Neuronal stem cell (in vitro differentiated cells): ENCODE measurements at regions not wholly inside any gene's neighbourhood (a gene's known extent, or its start where the extent isn't known, plus 50 kb on each side); places are given as distances from the start of the nearest gene placed in this dataset.

ENCODE experiments used
- DNase-seq: peaks from one replicate; pipeline ENCODE4 v3.0.0-alpha.2; 2013; ENCODE audit warnings: low spot score
- H2AFZ ChIP-seq: one replicate; pipeline ENCODE4 v1.6.1; 2013; ENCODE audit warnings: mild to moderate bottlenecking, low read length, inconsistent platforms
- H2AK5ac ChIP-seq: 2 replicates; pipeline ENCODE4 v1.6.1; 2013; ENCODE audit warnings: low read depth, mild to moderate bottlenecking, inconsistent platforms, low read length, moderate library complexity, mixed read lengths
- H2BK120ac ChIP-seq: 2 replicates; pipeline ENCODE4 v1.6.1; 2013; ENCODE audit warnings: low read depth, mild to moderate bottlenecking, inconsistent platforms, low read length, moderate library complexity, mixed read lengths
- H2BK12ac ChIP-seq: one replicate; pipeline ENCODE4 v1.6.1; 2013; ENCODE audit warnings: low read length, inconsistent platforms
- H2BK15ac ChIP-seq: 2 replicates; pipeline ENCODE4 v1.6.1; 2013; ENCODE audit warnings: mild to moderate bottlenecking, low read length, inconsistent platforms, mixed read lengths
- H2BK5ac ChIP-seq: one replicate; pipeline ENCODE4 v1.6.1; 2013; ENCODE audit warnings: inconsistent platforms, mild to moderate bottlenecking, low read length, moderate library complexity
- H3K14ac ChIP-seq: one replicate; pipeline ENCODE4 v1.6.1; 2013; ENCODE audit warnings: low read length, inconsistent platforms
- H3K18ac ChIP-seq: 2 replicates; pipeline ENCODE4 v1.6.1; 2013; ENCODE audit warnings: low read length, inconsistent platforms
- H3K23ac ChIP-seq: 2 replicates; pipeline ENCODE4 v1.6.1; 2013; ENCODE audit warnings: low read depth, mild to moderate bottlenecking, mixed read lengths, low read length, inconsistent platforms; ENCODE audit not compliant: poor library complexity
- H3K27ac ChIP-seq: replicated peaks from 3 replicates; pipeline ENCODE4 v1.5.1; 2013; ENCODE audit warnings: low read length, inconsistent platforms
- H3K27me3 ChIP-seq, 3 experiments: 2 replicates each; pipeline ENCODE4 v1.6.1; 2013; ENCODE audit warnings: low read length in 3 of 3, mild to moderate bottlenecking in 2 of 3, inconsistent platforms in 1 of 3, low read depth in 1 of 3, mixed read lengths in 1 of 3, moderate library complexity in 1 of 3; ENCODE audit not compliant: control insufficient read depth in 3 of 3, insufficient read depth in 3 of 3
- H3K36me3 ChIP-seq, 2 donors: replicated peaks in 1 of 2; 2 replicates each; pipeline ENCODE4 v1.6.1; 2013; ENCODE audit warnings: low read length in 2 of 2; ENCODE audit not compliant: control insufficient read depth in 2 of 2, insufficient read depth in 2 of 2
- H3K4ac ChIP-seq: 2 replicates; pipeline ENCODE4 v1.6.1; 2013; ENCODE audit warnings: inconsistent platforms, mild to moderate bottlenecking, low read length, moderate library complexity
- H3K4me1 ChIP-seq, 2 donors: 1 replicate in 1 of 2; 2 replicates in 1 of 2; pipeline ENCODE4 v1.6.1; 2013; ENCODE audit warnings: low read length in 2 of 2, low read depth in 1 of 2; ENCODE audit not compliant: control insufficient read depth in 2 of 2, insufficient read depth in 1 of 2
- H3K4me2 ChIP-seq: one replicate; pipeline ENCODE4 v1.6.1; 2013; ENCODE audit warnings: mild to moderate bottlenecking, low read length, inconsistent platforms; ENCODE audit not compliant: insufficient read depth, poor library complexity, severe bottlenecking
- H3K4me3 ChIP-seq, 2 donors: 2 replicates each; pipeline ENCODE4 v1.5.1; 2013; ENCODE audit warnings: low read length in 2 of 2, mild to moderate bottlenecking in 2 of 2, inconsistent platforms in 1 of 2, moderate library complexity in 1 of 2
- H3K79me1 ChIP-seq: one replicate; pipeline ENCODE4 v1.6.1; 2013; ENCODE audit warnings: low read depth, mild to moderate bottlenecking, inconsistent platforms, low read length, moderate library complexity
- H3K9ac ChIP-seq: one replicate; pipeline ENCODE4 v1.6.1; 2013; ENCODE audit warnings: mild to moderate bottlenecking, low read depth, low read length, inconsistent platforms; ENCODE audit not compliant: poor library complexity
- H3K9me3 ChIP-seq, 2 donors: replicated peaks in 1 of 2; 2 replicates each; pipeline versions ENCODE3 to v1.6.1; 2013; ENCODE audit warnings: low read length in 2 of 2, mild to moderate bottlenecking in 2 of 2, inconsistent platforms in 1 of 2, low read depth in 1 of 2, mixed read lengths in 1 of 2, moderate library complexity in 1 of 2; ENCODE audit not compliant: control insufficient read depth in 2 of 2, insufficient read depth in 1 of 2
- H4K8ac ChIP-seq: one replicate; pipeline ENCODE4 v1.6.1; 2013; ENCODE audit warnings: low read depth, mild to moderate bottlenecking, inconsistent platforms, low read length, moderate library complexity
- H4K91ac ChIP-seq: one replicate; pipeline ENCODE4 v1.6.1; 2013; ENCODE audit warnings: low read length, low read depth, mild to moderate bottlenecking, inconsistent platforms; ENCODE audit not compliant: poor library complexity
- WGBS, 2 donors: extraction: QIAGEN DNeasy Blood & Tissue Kit; methylation state at CpG; one replicate each; pipeline ENCODE4 v1.1.7; 2013; ENCODE audit warnings: missing lambda C conversion rate in 2 of 2, mixed read lengths in 1 of 2; ENCODE audit not compliant: insufficient read length in 2 of 2, insufficient replicate concordance in 1 of 2; ENCODE audit errors: extremely low coverage in 2 of 2; 5-methylcytosine and 5-hydroxymethylcytosine counted together

- Histone ChIP-seq H3K79me1 (no peaks in the 10 kb centered on the region), H3K18ac (no peak overlapping the region), H2BK120ac (no peak overlapping the region), H4K8ac (no peak overlapping the region), H2BK5ac (no peak overlapping the region), H3K36me3 (no peaks in the 10 kb centered on the region), H3K9ac (no peak overlapping the region), H3K27ac (no peak overlapping the region), H2AFZ (no peak overlapping the region), H2BK15ac (no peak overlapping the region), H3K4ac (no peak overlapping the region), H3K27me3 (no peaks in the 10 kb centered on the region), H3K4me3 (no peak overlapping the region), H2BK12ac (no peak overlapping the region), H2AK5ac (no peak overlapping the region), H3K4me2 (no peak overlapping the region), H3K9me3 (peaks cover 0 to 2% of the 10 kb centered on the region in 2 donors), H3K14ac (no peak overlapping the region), H4K91ac (no peak overlapping the region), H3K23ac (no peak overlapping the region), H3K4me1 (no peaks in the 10 kb centered on the region)
- WGBS, 2 donors: 100% methylated on average over 1 to 2 of the region's 2 CpGs
- DNase-seq: no peak
Measured at GRCh38 chr12:118575730-118576129, 199.4 kb downstream of the SUDS3 start.

GRCh38 chr12:118581371-118581770 lies 205.0 kb downstream of the SUDS3 start:
- no peak overlapping the region for H3K9ac ChIP-seq
- no peak overlapping the region for H3K4me2 ChIP-seq
- no peak overlapping the region for H3K27ac ChIP-seq
- H2BK5ac ChIP-seq: no peak overlapping the region
- H2AFZ ChIP-seq: no peak overlapping the region
- no peak overlapping the region for H3K18ac ChIP-seq
- H2BK12ac ChIP-seq: no peak overlapping the region
- no peak overlapping the region for H2BK15ac ChIP-seq
- H3K36me3 ChIP-seq: no peaks in the 10 kb centered on the region
- no peaks in the 10 kb centered on the region for H3K27me3 ChIP-seq
- DNase-seq: no peak
- no peak overlapping the region for H3K14ac ChIP-seq
- H4K8ac ChIP-seq: no peak overlapping the region
- no peak overlapping the region for H3K4me3 ChIP-seq
- H3K4me1 ChIP-seq: no peaks in the 10 kb centered on the region
- no peak overlapping the region for H4K91ac ChIP-seq
- H3K4ac ChIP-seq: no peak overlapping the region
- no peaks in the 10 kb centered on the region for H3K9me3 ChIP-seq
- no peak overlapping the region for H2BK120ac ChIP-seq
- H3K79me1 ChIP-seq: no peaks in the 10 kb centered on the region
- no peak overlapping the region for H3K23ac ChIP-seq
- H2AK5ac ChIP-seq: no peak overlapping the region
- no CpG with 5 or more reads among the region's 1 CpG for WGBS, 2 donors

- no CpG with 5 or more reads among the region's 4 CpGs for WGBS, 2 donors
- no peak overlapping the region for H3K4me2 ChIP-seq
- no peak overlapping the region for H2BK12ac ChIP-seq
- no peaks in the 10 kb centered on the region for H3K4me1 ChIP-seq
- H3K36me3 ChIP-seq: no peaks in the 10 kb centered on the region
- H2BK5ac ChIP-seq: no peak overlapping the region
- H3K18ac ChIP-seq: no peak overlapping the region
- no peak overlapping the region for H3K4ac ChIP-seq
- H3K27ac ChIP-seq: no peak overlapping the region
- H3K9ac ChIP-seq: no peak overlapping the region
- H3K14ac ChIP-seq: no peak overlapping the region
- H3K23ac ChIP-seq: no peak overlapping the region
- H2AFZ ChIP-seq: no peak overlapping the region
- no peaks in the 10 kb centered on the region for H3K27me3 ChIP-seq
- DNase-seq: no peak
- no peak overlapping the region for H2BK120ac ChIP-seq
- no peak overlapping the region for H3K4me3 ChIP-seq
- no peaks in the 10 kb centered on the region for H3K79me1 ChIP-seq
- H4K8ac ChIP-seq: no peak overlapping the region
- no peak overlapping the region for H4K91ac ChIP-seq
- no peak overlapping the region for H2AK5ac ChIP-seq
- H2BK15ac ChIP-seq: no peak overlapping the region
- H3K9me3 ChIP-seq: no peaks in the 10 kb centered on the region
Measured at GRCh38 chr12:118582863-118583262, 206.5 kb downstream of the SUDS3 start.

- Histone ChIP-seq H3K79me1 (no peaks in the 10 kb centered on the region), H2AK5ac (no peak overlapping the region), H2BK120ac (no peak overlapping the region), H2AFZ (no peak overlapping the region), H4K91ac (no peak overlapping the region), H3K4me2 (no peak overlapping the region), H3K27ac (no peak overlapping the region), H3K14ac (no peak overlapping the region), H2BK15ac (no peak overlapping the region), H3K23ac (no peak overlapping the region), H3K36me3 (no peaks in the 10 kb centered on the region), H3K4me1 (no peaks in the 10 kb centered on the region), H3K9ac (no peak overlapping the region), H3K4me3 (no peak overlapping the region), H2BK12ac (no peak overlapping the region), H2BK5ac (no peak overlapping the region), H4K8ac (no peak overlapping the region), H3K4ac (no peak overlapping the region), H3K18ac (no peak overlapping the region), H3K27me3 (no peaks in the 10 kb centered on the region), H3K9me3 (no peaks in the 10 kb centered on the region)
- no peak for DNase-seq
- no CpG with 5 or more reads among the region's 1 CpG for WGBS, 2 donors
Measured at GRCh38 chr12:118586433-118586832, 210.1 kb downstream of the SUDS3 start.
